ENCODE measurements at regions not wholly inside any gene's neighbourhood (a gene's known extent, or its start where the extent isn't known, plus 50 kb on each side); places are given as distances from the start of the nearest gene placed in this dataset.

DNA sequence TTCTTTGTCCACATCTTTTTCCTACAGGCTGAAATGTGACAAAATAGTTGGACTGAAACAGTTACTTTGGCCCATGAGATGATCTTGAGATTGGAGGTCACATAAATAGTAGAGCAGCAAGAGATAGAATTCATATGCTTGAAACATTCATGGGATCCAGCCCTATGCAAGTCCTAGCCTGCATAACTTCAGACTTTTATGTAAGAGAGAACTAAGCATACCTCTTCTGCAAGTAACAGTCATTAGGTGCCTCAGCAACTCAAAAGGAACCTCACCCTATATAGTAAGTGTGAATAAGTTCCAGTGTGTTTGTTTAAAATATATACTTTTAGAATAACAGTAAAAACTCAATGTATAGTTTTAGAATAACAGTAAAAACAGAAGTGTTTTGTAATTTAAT is 138.0 kb upstream of the P2RY1 start:
- Mint-ChIP-seq H3K4me3 (no peak overlapping the region), H3K36me3 (ENCODE audit: low read depth) (no peaks in the 10 kb centered on the region), H3K4me1 (no peaks in the 10 kb centered on the region), H3K27ac (no peak overlapping the region), H3K27me3 (ENCODE audit: insufficient read depth) (peaks cover 13% of the 10 kb centered on the region), H3K9me3 (peaks cover 6% of the 10 kb centered on the region)
- Histone ChIP-seq H3K27me3 (ENCODE audit: control insufficient read depth, insufficient read depth, low read length, poor library complexity, severe bottlenecking) (peaks cover 2% of the 10 kb centered on the region), H3K4me3 (ENCODE audit: low read length) (no peak overlapping the region), H3K9me3 (ENCODE audit: control insufficient read depth, low read length) (no peaks in the 10 kb centered on the region), H3K9ac (ENCODE audit: extremely low read depth, low read length, poor library complexity, severe bottlenecking) (no peak overlapping the region), H3K4me1 (ENCODE audit: control insufficient read depth, insufficient read depth, low read length) (no peaks in the 10 kb centered on the region), H3K27ac (ENCODE audit: low read depth, low read length) (no peak overlapping the region), H3K36me3 (ENCODE audit: control insufficient read depth, insufficient read depth, low read length) (no peaks in the 10 kb centered on the region)
- TF ChIP-seq CTCF (conservative IDR thresholded peaks at IDR 0.05), result no peak
- no peak for DNase-seq

DNA sequence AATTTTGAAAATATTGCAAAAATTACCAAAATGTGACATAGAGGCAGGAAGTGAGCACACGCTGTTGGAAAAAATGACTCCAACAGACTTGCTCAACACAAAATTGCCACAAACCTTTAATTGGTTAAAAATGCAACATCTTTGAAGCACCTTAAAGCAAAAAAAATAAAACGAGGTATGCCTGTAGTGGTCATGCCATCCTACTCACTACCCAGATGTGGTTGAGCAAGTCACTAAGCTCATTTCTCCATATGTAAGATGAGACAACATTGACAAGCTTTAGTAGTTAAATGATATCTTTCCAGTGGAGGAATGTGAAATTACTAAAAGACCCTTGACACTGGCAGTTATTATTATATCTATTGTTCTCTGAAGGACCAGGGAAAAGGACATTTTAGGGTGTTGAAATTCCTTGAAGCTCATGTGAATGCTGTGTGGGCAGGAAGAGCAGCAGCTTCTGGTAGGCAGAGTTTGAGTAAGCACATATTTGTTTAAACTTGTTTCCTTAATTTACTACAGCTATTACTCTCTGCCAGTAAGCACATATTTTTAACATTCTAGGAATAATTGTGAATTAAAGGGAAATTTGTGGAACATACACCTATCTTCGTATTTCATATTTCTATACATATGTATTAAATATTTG is 131.6 kb upstream of the P2RY1 start:
- H3K27ac ChIP-seq (ENCODE audit: low read depth, low read length), result no peak overlapping the region
- H3K9me3 ChIP-seq (ENCODE audit: control insufficient read depth, low read length), result no peaks in the 10 kb centered on the region
- Mint-ChIP-seq H3K4me3 (no peak overlapping the region), H3K36me3 (ENCODE audit: low read depth) (no peaks in the 10 kb centered on the region), H3K27ac (no peak overlapping the region), H3K4me1 (no peaks in the 10 kb centered on the region), H3K27me3 (ENCODE audit: insufficient read depth) (peaks cover 3% of the 10 kb centered on the region), H3K9me3 (peaks cover 6% of the 10 kb centered on the region)
- no peak overlapping the region for H3K9ac ChIP-seq (ENCODE audit: extremely low read depth, low read length, poor library complexity, severe bottlenecking)
- no peaks in the 10 kb centered on the region for H3K36me3 ChIP-seq (ENCODE audit: control insufficient read depth, insufficient read depth, low read length)
- TF ChIP-seq CTCF (conservative IDR thresholded peaks at IDR 0.05), result no peak
- H3K4me1 ChIP-seq (ENCODE audit: control insufficient read depth, insufficient read depth, low read length), result peaks cover 6% of the 10 kb centered on the region
- DNase-seq, result no peak
- H3K27me3 ChIP-seq (ENCODE audit: control insufficient read depth, insufficient read depth, low read length, poor library complexity, severe bottlenecking), result no peaks in the 10 kb centered on the region
- 50% methylated on average over 2 of the region's 3 CpGs; no CpG with 5 or more reads in 1 of the 2 experiments for WGBS, 2 experiments (ENCODE audit: insufficient coverage in 1 of 2, insufficient read length in 1 of 2)
- no peak overlapping the region for H3K4me3 ChIP-seq (ENCODE audit: low read length)

DNA sequence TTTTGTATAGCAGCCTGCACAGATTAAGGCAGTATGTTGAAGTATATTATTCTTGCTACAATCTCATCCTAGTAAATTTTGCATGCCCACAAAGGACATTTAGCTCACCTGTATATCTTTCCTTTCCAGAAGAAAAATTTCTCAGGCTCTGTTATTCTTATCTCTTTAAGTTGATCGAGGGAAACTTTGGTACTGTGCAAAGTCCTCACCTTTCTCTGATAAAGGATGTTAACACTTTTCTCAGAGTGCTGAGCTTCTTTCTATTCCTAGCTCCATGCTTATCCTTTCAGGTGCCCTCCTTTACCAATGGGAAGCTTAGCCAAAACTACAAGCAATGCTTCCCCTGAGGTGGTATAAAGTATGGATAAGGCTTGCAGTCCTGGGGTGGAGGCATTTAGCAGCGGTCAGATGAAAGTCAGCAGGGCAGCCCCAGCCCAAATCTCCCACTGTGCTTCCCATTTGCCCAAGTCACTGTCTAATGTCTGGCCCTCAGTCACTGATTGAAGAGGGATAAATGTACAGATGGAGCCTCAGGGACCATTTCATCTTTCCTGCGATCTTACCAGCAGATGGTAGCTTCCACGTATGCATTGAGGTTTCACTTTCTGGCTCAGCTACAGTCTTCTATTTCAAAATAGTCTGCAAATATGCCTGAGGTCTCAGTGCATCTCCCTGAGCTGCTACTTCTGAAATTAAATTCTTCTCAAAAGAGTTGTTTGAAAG is 127.8 kb upstream of the P2RY1 start:
- WGBS, 2 experiments (ENCODE audit: insufficient coverage in 1 of 2, insufficient read length in 1 of 2), result 62 to 89% methylated on average over 3 to 4 of the region's 4 CpGs
- Mint-ChIP-seq H3K27me3 (ENCODE audit: insufficient read depth) (peaks cover 3% of the 10 kb centered on the region), H3K9me3 (no peaks in the 10 kb centered on the region), H3K27ac (no peak overlapping the region), H3K4me1 (no peaks in the 10 kb centered on the region), H3K36me3 (ENCODE audit: low read depth) (no peaks in the 10 kb centered on the region), H3K4me3 (no peak overlapping the region)
- DNase-seq, result no peak
- H3K36me3 ChIP-seq (ENCODE audit: control insufficient read depth, insufficient read depth, low read length), result no peaks in the 10 kb centered on the region
- H3K27me3 ChIP-seq (ENCODE audit: control insufficient read depth, insufficient read depth, low read length, poor library complexity, severe bottlenecking), result no peaks in the 10 kb centered on the region
- H3K4me3 ChIP-seq (ENCODE audit: low read length), result no peak overlapping the region
- no peak overlapping the region for H3K27ac ChIP-seq (ENCODE audit: low read depth, low read length)
- H3K9me3 ChIP-seq (ENCODE audit: control insufficient read depth, low read length), result no peaks in the 10 kb centered on the region
- TF ChIP-seq CTCF (conservative IDR thresholded peaks at IDR 0.05), result no peak
- H3K9ac ChIP-seq (ENCODE audit: extremely low read depth, low read length, poor library complexity, severe bottlenecking), result no peak overlapping the region
- peaks cover 6% of the 10 kb centered on the region for H3K4me1 ChIP-seq (ENCODE audit: control insufficient read depth, insufficient read depth, low read length)

All from endodermal cell (in vitro differentiated cells).